Fibroblast of skin of scalp (primary cell): ENCODE measurements at regions not wholly inside any gene's neighbourhood (a gene's known extent, or its start where the extent isn't known, plus 50 kb on each side); places are given as distances from the start of the nearest gene placed in this dataset.
"Not testable (repeated sequence)": the region's sequence is repeated elsewhere in the genome, so short reads cannot be mapped to it uniquely, and the experiment has no call there.

Experiments
- DNase-seq: peaks from one replicate; pipeline ENCODE4 v3.0.0-alpha.2; 2013

DNA sequence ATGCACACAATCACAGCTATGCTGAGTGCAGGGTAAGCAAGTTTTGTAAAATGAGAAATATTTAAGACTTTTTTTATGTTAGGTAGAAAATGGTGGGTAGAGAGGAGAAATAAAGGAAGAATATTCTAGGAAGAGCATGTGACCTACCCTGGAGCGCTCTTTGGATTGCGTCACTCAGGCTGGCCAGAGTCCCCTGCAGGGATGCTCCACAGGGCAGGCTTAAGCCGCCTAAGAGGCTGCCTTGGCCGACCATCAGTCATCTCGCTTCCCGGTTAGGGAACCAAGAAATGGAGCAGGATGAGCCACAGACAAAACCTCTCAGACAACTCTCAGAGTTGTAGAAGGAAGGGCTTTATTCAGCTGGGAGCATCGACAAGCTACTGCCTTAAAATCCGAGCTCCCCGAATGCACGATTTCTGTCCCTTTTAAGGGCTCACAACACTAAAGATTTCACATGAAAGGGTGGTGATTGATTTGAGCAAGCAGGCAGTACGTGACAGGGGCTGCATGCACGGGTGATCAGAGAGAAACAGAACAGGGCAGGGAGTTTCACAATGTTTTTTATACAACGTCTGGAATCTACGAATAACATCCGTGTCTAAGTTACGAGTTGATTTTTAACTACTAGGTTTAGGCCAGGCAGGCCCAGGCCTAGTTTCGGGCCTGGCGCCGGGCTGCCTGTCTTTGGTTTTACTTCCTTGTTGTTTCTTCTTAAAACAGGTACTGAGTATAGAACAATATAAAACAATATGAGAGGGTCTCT lies 1072.0 kb downstream of the CBLN2 start:
- DNase-seq, result no peak

GRCh38 chr18:71456206-71456605 lies 1087.9 kb downstream of the CBLN2 start:
- DNase-seq, result no peak

GRCh38 chr18:71450257-71450656 lies 1093.9 kb downstream of the CBLN2 start:
- no peak for DNase-seq

DNA sequence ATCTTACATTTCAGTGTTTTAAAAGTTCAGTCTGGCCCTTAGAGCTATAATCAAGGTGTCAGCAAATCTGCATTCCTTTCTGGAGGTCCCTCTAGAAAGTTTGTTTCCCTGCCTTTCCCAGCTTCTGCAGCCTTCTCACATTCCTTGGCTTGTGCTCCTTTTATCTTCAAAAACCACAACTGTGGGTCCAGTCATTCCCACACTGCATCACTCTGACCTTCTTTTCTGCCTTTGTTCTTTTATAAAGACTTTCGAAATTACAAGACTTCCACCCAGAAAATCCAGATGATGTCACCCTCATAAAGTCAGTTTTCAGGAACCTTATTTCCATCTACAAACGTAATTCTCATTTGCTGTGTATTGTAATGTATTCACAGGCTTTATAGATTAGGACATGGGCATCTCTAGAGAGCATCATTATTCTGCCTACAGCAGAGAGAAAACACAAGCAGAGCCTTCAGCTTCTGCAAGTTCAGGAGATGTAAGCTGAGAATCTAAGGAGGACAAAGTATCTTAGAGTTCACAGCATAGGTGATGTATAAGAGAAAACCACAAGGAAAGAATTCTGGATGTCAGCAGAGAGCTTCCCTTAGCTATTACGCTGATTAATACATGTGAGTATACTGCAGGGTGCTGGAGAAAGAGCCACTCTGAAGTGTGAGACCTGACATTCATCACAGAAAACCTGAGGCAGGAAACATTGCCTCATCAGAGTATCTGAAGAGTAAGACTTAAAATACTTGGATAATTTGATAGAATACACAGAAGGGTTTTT lies 1100.2 kb downstream of the CBLN2 start:
- DNase-seq, result peak; percentile 5

GRCh38 chr18:71442731-71443141 lies 1101.4 kb downstream of the CBLN2 start:
- DNase-seq, result peak; percentile 2

GRCh38 chr18:71441156-71441555 lies 1103.0 kb downstream of the CBLN2 start:
- DNase-seq, result no peak

DNA sequence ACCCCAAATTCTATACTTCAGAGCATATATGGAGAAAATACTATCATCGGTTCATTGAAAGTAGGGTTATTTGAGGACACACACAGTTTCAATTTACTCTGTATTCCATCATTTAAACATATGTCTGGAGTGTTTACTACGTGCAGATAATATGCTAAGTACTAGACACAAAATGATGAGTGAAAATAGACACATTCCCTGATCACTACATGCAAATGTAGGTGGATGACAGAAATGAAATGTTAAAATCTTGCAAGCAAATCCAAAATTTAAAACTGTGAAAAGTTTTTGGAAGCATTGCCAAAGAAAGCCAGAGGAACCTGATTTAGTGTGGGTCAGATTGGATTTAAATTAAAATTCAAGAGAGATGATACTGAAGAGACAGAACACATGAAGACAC lies 1106.6 kb downstream of the CBLN2 start:
- no peak for DNase-seq

- no peak for DNase-seq
Measured at GRCh38 chr18:71433373-71433772, 1110.8 kb downstream of the CBLN2 start.

- DNase-seq, result no peak
Measured at GRCh38 chr18:71431689-71432088, 1112.5 kb downstream of the CBLN2 start.

GRCh38 chr18:71431171-71431570 lies 1113.0 kb downstream of the CBLN2 start:
- no peak for DNase-seq

DNA sequence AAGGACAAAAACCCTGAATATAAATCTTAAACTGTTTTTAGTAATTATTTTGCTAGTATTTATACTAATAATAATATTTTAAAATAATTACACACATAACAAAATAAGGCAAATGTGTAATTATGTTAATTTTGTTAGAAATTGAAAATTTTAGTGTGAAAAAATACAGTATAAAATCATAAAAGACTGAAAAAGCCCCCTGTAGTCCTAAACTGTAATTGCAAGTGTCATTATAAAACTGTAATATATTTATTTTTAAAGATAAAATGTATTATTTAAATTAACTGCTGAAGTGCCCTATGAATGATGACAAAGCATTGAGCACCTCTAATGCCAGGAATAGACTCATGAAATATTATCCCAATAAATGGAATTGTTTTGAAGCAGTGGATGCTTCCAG lies 1117.7 kb downstream of the CBLN2 start:
- no peak for DNase-seq

GRCh38 chr18:71405169-71405809 lies 1116.4 kb downstream of the SOCS6 start:
- no peak for DNase-seq

DNA sequence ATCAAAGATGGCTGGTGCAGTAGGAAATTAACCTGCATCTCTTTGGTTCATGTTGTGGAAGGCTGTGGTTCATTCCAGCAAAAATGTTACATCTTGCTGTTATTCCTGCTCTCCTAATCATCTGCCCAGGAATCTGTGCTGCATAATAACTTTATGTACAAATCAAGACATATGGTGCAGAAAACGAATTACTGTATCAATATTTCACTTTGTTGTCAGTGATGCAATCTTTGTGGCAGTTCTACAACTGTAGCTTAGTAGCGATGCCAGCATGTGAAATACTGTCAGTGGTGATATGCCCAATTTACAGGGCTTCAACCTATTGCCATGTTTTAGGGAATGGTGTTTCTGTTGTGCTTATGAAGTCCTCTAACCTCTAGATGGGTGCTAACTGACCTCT lies 1114.7 kb downstream of the SOCS6 start:
- no peak for DNase-seq

GRCh38 chr18:71398531-71398930 lies 1109.7 kb downstream of the SOCS6 start:
- DNase-seq, result peak; percentile 0

- DNase-seq, result no peak
Measured at GRCh38 chr18:71388148-71388547, 1099.3 kb downstream of the SOCS6 start.

- no peak for DNase-seq
Measured at GRCh38 chr18:71374294-71375000, 1085.6 kb downstream of the SOCS6 start.

- DNase-seq, result no peak
Measured at GRCh38 chr18:71371951-71372605, 1083.2 kb downstream of the SOCS6 start.

GRCh38 chr18:71370671-71371445 lies 1082.0 kb downstream of the SOCS6 start:
- no peak for DNase-seq

- no peak for DNase-seq
Measured at GRCh38 chr18:71370095-71370494, 1081.2 kb downstream of the SOCS6 start.

DNA sequence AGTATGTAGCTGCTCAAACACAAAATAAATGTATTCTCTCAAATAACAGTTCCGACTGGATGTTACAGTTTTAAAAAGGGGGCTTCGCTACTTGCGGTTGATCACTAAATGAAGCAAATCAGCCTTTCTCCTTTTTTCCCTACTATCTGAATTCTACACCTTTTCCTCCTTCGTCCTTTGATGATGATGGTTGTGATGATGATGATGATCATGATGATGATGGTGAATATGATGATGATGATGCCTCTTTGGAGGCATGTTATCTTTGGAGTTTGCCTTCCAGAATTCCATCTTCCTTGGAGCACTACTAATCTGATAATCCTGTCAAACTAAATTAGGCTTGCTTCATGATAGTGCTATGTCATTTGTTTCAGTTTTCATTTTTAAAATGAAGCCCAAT lies 1073.3 kb downstream of the SOCS6 start:
- no peak for DNase-seq

GRCh38 chr18:71355599-71355998 lies 1066.8 kb downstream of the SOCS6 start:
- DNase-seq, result not testable (repeated sequence)

GRCh38 chr18:71352618-71353017 lies 1063.8 kb downstream of the SOCS6 start:
- no peak for DNase-seq
